C4-2B (cell line): ENCODE measurements at regions not wholly inside any gene's neighbourhood (a gene's known extent, or its start where the extent isn't known, plus 50 kb on each side); places are given as distances from the start of the nearest gene placed in this dataset.
A peak's percentile ranks its signal among the peaks of the same experiment; 100 is the strongest.

Experiments used
- H3K27ac ChIP-seq: fragments of 450-650 bp; 2 replicates; pipeline ENCODE4 v1.5.1; 2017
- CTCF ChIP-seq: fragments of 450-650 bp; conservative IDR thresholded peaks from 2 replicates; pipeline ENCODE4 v1.5.1; 2017; ENCODE audit warnings: mild to moderate bottlenecking
- ZFX ChIP-seq: fragments of 450-650 bp; IDR thresholded peaks from 2 replicates; pipeline ENCODE4 v1.6.1; 2017

- TF ChIP-seq ZFX (no peak), CTCF (no peak)
Observed at GRCh38 chr1:239931341-239931740, 160.3 kb upstream of the FMN2 start.

GRCh38 chr1:239939602-239940001, 152.1 kb upstream of the FMN2 start:
- no peak for TF ChIP-seq CTCF
- no peak for TF ChIP-seq ZFX
- H3K27ac ChIP-seq = no peak overlapping the region

More at GRCh38 chr1:239931341-239931740, 160.3 kb upstream of the FMN2 start:
- H3K27ac ChIP-seq = no peak overlapping the region

GRCh38 chr1:239943761-239944160, 147.9 kb upstream of the FMN2 start:
- no peak for TF ChIP-seq CTCF
- TF ChIP-seq ZFX = no peak

GRCh38 chr1:239944666-239945065, 147.0 kb upstream of the FMN2 start:
- H3K27ac ChIP-seq = no peak overlapping the region
- TF ChIP-seq ZFX = no peak
- TF ChIP-seq CTCF = no peak

More at GRCh38 chr1:239943761-239944160, 147.9 kb upstream of the FMN2 start:
- H3K27ac ChIP-seq = no peak overlapping the region

GRCh38 chr1:239947801-239948200, 143.9 kb upstream of the FMN2 start:
- no peak for TF ChIP-seq CTCF
- TF ChIP-seq ZFX = no peak

GRCh38 chr1:239951511-239952140, 140.1 kb upstream of the FMN2 start:
- H3K27ac ChIP-seq = no peak overlapping the region
- peak; percentile 92 for TF ChIP-seq CTCF
- TF ChIP-seq ZFX = no peak

More at GRCh38 chr1:239947801-239948200, 143.9 kb upstream of the FMN2 start:
- H3K27ac ChIP-seq = no peak overlapping the region

GRCh38 chr1:239952348-239953308, 139.1 kb upstream of the FMN2 start:
- TF ChIP-seq CTCF (peak; percentile 61), ZFX (no peak)
- H3K27ac ChIP-seq = no peak overlapping the region
